GM10248 (cell line): ENCODE measurements at regions not wholly inside any gene's neighbourhood (a gene's known extent, or its start where the extent isn't known, plus 50 kb on each side); places are given as distances from the start of the nearest gene placed in this dataset.
"Not testable (repeated sequence)": the region's sequence is repeated elsewhere in the genome, so short reads cannot be mapped to it uniquely, and the experiment has no call there.

Source experiments
- CTCF ChIA-PET: fragments of 300-600 bp; sonication (Branson Sonifier 250); formaldehyde crosslinking; extraction: SDS; loops from one replicate; lab custom pipeline; 2021; ENCODE audit warnings: antibody characterized with exemption; lab: Yijun Ruan, JAX
- POLR2A ChIA-PET: fragments of 350-650 bp; sonication (Branson Sonifier 250); formaldehyde crosslinking; extraction: SDS; loops from one replicate; lab custom pipeline; 2020; ENCODE audit warnings: antibody characterized with exemption; lab: Yijun Ruan, JAX
- DNase-seq: peaks from one replicate; pipeline ENCODE4 v3.0.0; 2012; ENCODE audit errors: extremely low spot score
- CTCF ChIP-seq: IDR thresholded peaks from 2 replicates; pipeline ENCODE4 v1.5.1; 2012; ENCODE audit warnings: mild to moderate bottlenecking, low read depth; ENCODE audit errors: extremely low read depth, missing control alignments, control extremely low read depth

- ChIA-PET POLR2A (no interaction called here), CTCF (interaction anchor here (1.1 to 2.4 kb wide), 4 partner anchors 8 to 30 kb away, joined by 3 to 6 read pairs (median 4); no protein-coding TSS in a partner anchor)
- TF ChIP-seq CTCF = no peak
- DNase-seq = no peak
Measured at GRCh38 chr2:176907341-176907740, 305.3 kb upstream of the HNRNPA3 start.

- POLR2A ChIA-PET = no interaction called here
- no peak for TF ChIP-seq CTCF
- DNase-seq = no peak
- CTCF ChIA-PET = interaction anchor here (1.5 to 2.6 kb wide), 6 partner anchors 9 to 259 kb away, joined by 3 to 10 read pairs (median 4); no protein-coding TSS in a partner anchor
Measured at GRCh38 chr2:176910828-176911227, 301.8 kb upstream of the HNRNPA3 start.

GRCh38 chr2:176913955-176914354 is 298.6 kb upstream of the HNRNPA3 start:
- no peak for DNase-seq
- TF ChIP-seq CTCF = no peak
- POLR2A ChIA-PET = no interaction called here
- CTCF ChIA-PET = no interaction called here

- ChIA-PET POLR2A (no interaction called here), CTCF (no interaction called here)
- no peak for DNase-seq
- no peak for TF ChIP-seq CTCF
Measured at GRCh38 chr2:176914371-176914770, 298.2 kb upstream of the HNRNPA3 start.

GRCh38 chr2:176922545-176922944 is 290.0 kb upstream of the HNRNPA3 start:
- CTCF ChIA-PET, DNase-seq, POLR2A ChIA-PET: not testable (repeated sequence)

- ChIA-PET CTCF (interaction anchor here (0.8 kb wide), 1 partner anchor 21 kb away, joined by 3 read pairs; no protein-coding TSS in a partner anchor), POLR2A (no interaction called here)
- TF ChIP-seq CTCF = no peak
- no peak for DNase-seq
Measured at GRCh38 chr2:176923205-176923604, 289.4 kb upstream of the HNRNPA3 start.

GRCh38 chr2:176924909-176925534 is 287.6 kb upstream of the HNRNPA3 start:
- no peak for TF ChIP-seq CTCF
- POLR2A ChIA-PET = no interaction called here
- DNase-seq = no peak
- CTCF ChIA-PET = interaction anchor here (1.0 kb wide), 1 partner anchor 8 kb away, joined by 3 read pairs; no protein-coding TSS in a partner anchor
